GM12878 (cell line): ENCODE measurements at regions not wholly inside any gene's neighbourhood (a gene's known extent, or its start where the extent isn't known, plus 50 kb on each side); places are given as distances from the start of the nearest gene placed in this dataset.
A peak's percentile ranks its signal among the peaks of the same experiment; 100 is the strongest.

ENCODE experiments used
- ATAC-seq: fragments of 200-7000 bp; cut with Tn5 transposase; 3 replicates; pipeline ENCODE4 v1.9.1; 2020; ENCODE audit warnings: mild to moderate bottlenecking, moderate library complexity
- BruUV-seq: library from RNA; stranded (reverse); fragments of 400-500 nt; replicated peaks from 2 replicates; lab custom pipeline; 2021; lab: Mats Ljungman, UMichigan
- CTCF ChIA-PET: fragments of 300-600 bp; sonication (Branson Sonifier 250); formaldehyde crosslinking; extraction: SDS; loops from one replicate; lab custom pipeline; 2021; ENCODE audit warnings: inconsistent platforms; lab: Yijun Ruan, JAX
- POLR2A ChIA-PET: fragments of 350-600 bp; formaldehyde crosslinking; extraction: SDS; loops from one replicate; lab custom pipeline; 2021; ENCODE audit warnings: inconsistent platforms; lab: Charles Lee
- RAD21 ChIA-PET: fragments of 300-600 bp; sonication (Branson Sonifier 250); formaldehyde crosslinking; loops from one replicate; lab custom pipeline; 2023; ENCODE audit warnings: antibody characterized with exemption; ENCODE audit not compliant: unreplicated experiment; lab: Charles Lee
- SMC1A ChIA-PET: fragments of 300-600 bp; sonication (Branson Sonifier 250); formaldehyde crosslinking; loops from one replicate; lab custom pipeline; 2023; ENCODE audit not compliant: unreplicated experiment, uncharacterized antibody; lab: Charles Lee
- DNase-seq: peaks from one replicate; pipeline ENCODE4 v3.0.0-alpha.2; 2011; ENCODE audit warnings: low read depth, low spot score
- FAIRE-seq: peaks from 3 replicates; lab custom pipeline; 2011; peaks lifted over from hg19 to GRCh38; lab: Jason Lieb, UNC
- H2AFZ ChIP-seq: 2 replicates; pipeline ENCODE4 v1.6.0; 2011; ENCODE audit warnings: low read depth, low read length, control low read depth; ENCODE audit not compliant: control insufficient read depth
- H3K27ac ChIP-seq: 2 replicates; pipeline ENCODE4 v1.5.1; 2011; ENCODE audit warnings: control low read depth; ENCODE audit not compliant: control insufficient read depth, insufficient read depth
- H3K27me3 ChIP-seq, 2 experiments: replicated peaks in 1 of 2; 2 replicates each; pipeline versions ENCODE4 v1.6.0 to v1.6.1; 2011; ENCODE audit warnings: low read length in 1 of 2; ENCODE audit not compliant: control insufficient read depth in 2 of 2, insufficient read depth in 2 of 2
- H3K36me3 ChIP-seq, 2 experiments: 2 replicates each; pipeline ENCODE4 v1.5.1; 2011; ENCODE audit warnings: low read length in 1 of 2; ENCODE audit not compliant: control insufficient read depth in 2 of 2, insufficient read depth in 2 of 2
- H3K4me1 ChIP-seq: 2 replicates; pipeline ENCODE4 v1.6.1; 2011; ENCODE audit warnings: mild to moderate bottlenecking, low read length, moderate library complexity, mixed read lengths; ENCODE audit not compliant: control insufficient read depth, insufficient read depth
- H3K4me2 ChIP-seq: 2 replicates; pipeline ENCODE4 v1.6.0; 2011; ENCODE audit warnings: control low read depth; ENCODE audit not compliant: control insufficient read depth, insufficient read depth
- H3K4me3 ChIP-seq: fragments of 200-600 bp; sonication (generic); 2 replicates; pipeline ENCODE4 v1.5.1; 2016
- H3K79me2 ChIP-seq: 2 replicates; pipeline ENCODE4 v1.6.0; 2011; ENCODE audit warnings: low read length; ENCODE audit not compliant: control insufficient read depth, insufficient read depth
- H3K9ac ChIP-seq: 2 replicates; pipeline ENCODE4 v1.8.0; 2011; ENCODE audit warnings: low read length, control low read depth, mixed read lengths; ENCODE audit not compliant: control insufficient read depth, insufficient read depth
- H3K9me3 ChIP-seq: replicated peaks from 3 replicates; pipeline ENCODE4 v1.5.1; 2011; ENCODE audit warnings: mild to moderate bottlenecking, low read length; ENCODE audit not compliant: control insufficient read depth, insufficient read depth
- H4K20me1 ChIP-seq: 2 replicates; pipeline ENCODE4 v1.6.0; 2011; ENCODE audit not compliant: control insufficient read depth, insufficient read depth
- ATF3 ChIP-seq: IDR thresholded peaks from 2 replicates; pipeline ENCODE4 v1.6.1; 2011; ENCODE audit warnings: low read depth, mild to moderate bottlenecking, low read length, moderate library complexity, borderline replicate concordance; ENCODE audit errors: extremely low read depth
- BCL11A ChIP-seq: IDR thresholded peaks from 2 replicates; pipeline ENCODE4 v1.6.1; 2011; ENCODE audit warnings: low read depth, low read length
- CBFB ChIP-seq: IDR thresholded peaks from 2 replicates; pipeline ENCODE4 v1.6.1; 2016; ENCODE audit warnings: antibody characterized with exemption, low read depth
- CEBPZ ChIP-seq: fragments of 150-350 bp; IDR thresholded peaks from 2 replicates; pipeline ENCODE4 v1.6.1; 2016; ENCODE audit warnings: low read depth, low read length
- CHD1 ChIP-seq: IDR thresholded peaks from 2 replicates; pipeline ENCODE4 v1.6.1; 2012; ENCODE audit warnings: low read depth, low read length, improper control_type of control experiment
- CREM ChIP-seq: IDR thresholded peaks from 2 replicates; pipeline ENCODE4 v1.6.1; 2014; ENCODE audit warnings: antibody characterized with exemption, low read depth
- EED ChIP-seq: sonication (generic); IDR thresholded peaks from 2 replicates; pipeline ENCODE4 v1.6.1; 2016; ENCODE audit warnings: antibody characterized with exemption, low read depth
- FOXK2 ChIP-seq: fragments of 450-650 bp; IDR thresholded peaks from 2 replicates; pipeline ENCODE4 v1.6.1; 2017; ENCODE audit warnings: mild to moderate bottlenecking, moderate library complexity
- HDAC6 ChIP-seq: fragments of 200-600 bp; sonication (generic); IDR thresholded peaks from one replicate; pipeline ENCODE4 v1.8.0; 2017; ENCODE audit warnings: antibody characterized with exemption; ENCODE audit not compliant: unreplicated experiment
- IKZF1 ChIP-seq: fragments of 450-650 bp; conservative IDR thresholded peaks from 2 replicates; pipeline ENCODE4 v1.6.1; 2017; ENCODE audit warnings: antibody characterized with exemption, mild to moderate bottlenecking
- MEF2A ChIP-seq: IDR thresholded peaks from 2 replicates; pipeline ENCODE4 v1.6.1; 2011; ENCODE audit warnings: low read depth, mild to moderate bottlenecking, low read length, moderate library complexity; ENCODE audit not compliant: insufficient read depth
- MEF2B ChIP-seq: fragments of 450-650 bp; IDR thresholded peaks from 2 replicates; pipeline ENCODE4 v1.6.1; 2018; ENCODE audit warnings: mild to moderate bottlenecking, moderate library complexity; ENCODE audit not compliant: partially characterized antibody, poor library complexity, severe bottlenecking
- NR2C1 ChIP-seq: fragments of 450-650 bp; IDR thresholded peaks from 2 replicates; pipeline ENCODE4 v1.6.1; 2017; ENCODE audit warnings: antibody characterized with exemption, mild to moderate bottlenecking, moderate library complexity
- RELA ChIP-seq: fragments of 450-650 bp; IDR thresholded peaks from 2 replicates; pipeline ENCODE4 v1.8.0; 2014; ENCODE audit warnings: borderline replicate concordance; ENCODE audit not compliant: partially characterized antibody
- RFX5 ChIP-seq: IDR thresholded peaks from 2 replicates; pipeline ENCODE4 v1.6.1; 2011; ENCODE audit warnings: low read depth, low read length, improper control_type of control experiment
- SIX5 ChIP-seq: IDR thresholded peaks from 2 replicates; pipeline ENCODE4 v1.6.1; 2011; ENCODE audit warnings: mild to moderate bottlenecking, low read depth, low read length, moderate library complexity; ENCODE audit not compliant: severe bottlenecking
- SMAD1 ChIP-seq: fragments of 450-650 bp; IDR thresholded peaks from 2 replicates; pipeline ENCODE4 v1.6.1; 2018; ENCODE audit warnings: mild to moderate bottlenecking, low read depth; ENCODE audit not compliant: partially characterized antibody
- SREBF2 ChIP-seq: IDR thresholded peaks from 2 replicates; pipeline ENCODE4 v1.6.1; 2012; ENCODE audit warnings: mild to moderate bottlenecking, low read length
- ZBED1 ChIP-seq: IDR thresholded peaks from 2 replicates; pipeline ENCODE4 v1.6.1; 2016; ENCODE audit warnings: borderline replicate concordance
- in situ Hi-C: fragments of 300-500 bp; cut with MboI; formaldehyde crosslinking; loops from 9 replicates; pipeline ENCODE4 v1.14.3; 2018; ENCODE audit warnings: mixed read lengths
- intact Hi-C: fragments of 100-400 bp; cut with micrococcal nuclease; formaldehyde crosslinking; loops from one replicate; pipeline ENCODE4 v1.14.2; 2022; ENCODE audit not compliant: unreplicated experiment

GRCh38 chr1:101382135-101382534 lies 145.3 kb downstream of the S1PR1 start (continued):
- TF ChIP-seq CEBPZ = no peak
- no peak for TF ChIP-seq CHD1
- TF ChIP-seq ZBED1 = no peak
- no peak for TF ChIP-seq MEF2A
- no peak for TF ChIP-seq CBFB
- TF ChIP-seq HDAC6 = no peak
- TF ChIP-seq, all 136 proteins: peak for 0

GRCh38 chr1:101388904-101389546 lies 152.2 kb downstream of the S1PR1 start:
- in situ Hi-C loops = loop anchor here (25.0 kb wide), 1 partner anchor 1627 kb away; the partner anchor contains the start of gene FRRS1
- SMC1A ChIA-PET = interaction anchor here (0.9 to 33.8 kb wide), 15 partner anchors 10 to 101 kb away, joined by 3 to 618 read pairs (median 6); no protein-coding TSS in a partner anchor
- POLR2A ChIA-PET = interaction anchor here (1.2 to 8.5 kb wide), 8 partner anchors 10 to 80 kb away, joined by 5 to 143 read pairs (median 18); no protein-coding TSS in a partner anchor
- H3K36me3 ChIP-seq = peaks cover 0 to 2% of the 10 kb centered on the region in 2 experiments; a peak in 3 of 4 replicates
- RAD21 ChIA-PET = interaction anchor here (0.6 to 9.0 kb wide), 15 partner anchors 9 to 142 kb away, joined by 3 to 225 read pairs (median 10); no protein-coding TSS in a partner anchor
- intact Hi-C loops = loop anchor here (1.0 kb wide), 4 partner anchors 18 to 80 kb away; no protein-coding TSS in a partner anchor
- DNase-seq = peak; percentile 90
- no peaks in the 10 kb centered on the region for H3K79me2 ChIP-seq
- H3K27ac ChIP-seq = peak overlapping the region; percentile 96
- no peak overlapping the region for H3K4me3 ChIP-seq
- FAIRE-seq = no peak
- no peak overlapping the region; the same call in 1 of the 2 replicates for H2AFZ ChIP-seq
- peaks cover 34% of the 10 kb centered on the region for H3K4me1 ChIP-seq
- H3K9ac ChIP-seq = peak overlapping the region; percentile 61
- BruUV-seq = no TSS peak
- CTCF ChIA-PET = interaction anchor here (1.0 to 3.9 kb wide), 12 partner anchors 10 to 150 kb away, joined by 3 to 71 read pairs (median 6); no protein-coding TSS in a partner anchor
- ATAC-seq = peak; percentile 93
- H4K20me1 ChIP-seq = no peaks in the 10 kb centered on the region
- no peak overlapping the region for H3K4me2 ChIP-seq
- peaks cover 27% of the 10 kb centered on the region for H3K9me3 ChIP-seq
- no peaks in the 10 kb centered on the region for H3K27me3 ChIP-seq
- TF ChIP-seq EED = peak; percentile 39; the same call in 1 of the 2 replicates
- peak; percentile 47 for TF ChIP-seq IKZF1
- TF ChIP-seq CREM = peak; percentile 4; the same call in 1 of the 2 replicates
- no peak for TF ChIP-seq ATF3
- peak; percentile 63 for TF ChIP-seq SMAD1
- peak; percentile 75; the same call in 1 of the 2 replicates for TF ChIP-seq RFX5
- TF ChIP-seq BCL11A = no peak; the same call in none of the 2 replicates
- TF ChIP-seq FOXK2 = no peak
- no peak for TF ChIP-seq NR2C1
- TF ChIP-seq SIX5 = no peak
- TF ChIP-seq MEF2B = peak; percentile 99
- TF ChIP-seq SREBF2 = no peak
- TF ChIP-seq RELA = no peak
